ENCODE measurements at regions not wholly inside any gene's neighbourhood (a gene's known extent, or its start where the extent isn't known, plus 50 kb on each side); places are given as distances from the start of the nearest gene placed in this dataset.

DNA sequence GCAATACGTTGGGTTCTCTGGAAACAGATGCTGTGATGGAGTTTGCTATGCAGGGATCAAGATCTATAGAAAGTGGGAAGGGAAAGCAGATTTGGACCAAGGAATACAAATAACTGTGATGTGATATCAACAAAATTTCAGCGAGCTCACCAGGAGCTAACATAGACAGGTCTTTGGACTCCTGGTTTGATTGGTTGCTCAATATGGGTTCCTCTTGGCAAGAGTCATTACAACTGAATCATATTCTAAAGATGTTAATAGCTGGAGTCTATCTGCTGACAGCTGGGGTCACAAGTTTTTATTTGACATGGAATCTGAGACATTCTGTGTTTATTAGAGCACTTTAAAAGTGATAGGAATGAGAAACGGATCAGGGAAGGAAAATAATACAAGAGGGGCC is 637.6 kb upstream of the GNPDA2 start:
- TF ChIP-seq, protein P1, sequence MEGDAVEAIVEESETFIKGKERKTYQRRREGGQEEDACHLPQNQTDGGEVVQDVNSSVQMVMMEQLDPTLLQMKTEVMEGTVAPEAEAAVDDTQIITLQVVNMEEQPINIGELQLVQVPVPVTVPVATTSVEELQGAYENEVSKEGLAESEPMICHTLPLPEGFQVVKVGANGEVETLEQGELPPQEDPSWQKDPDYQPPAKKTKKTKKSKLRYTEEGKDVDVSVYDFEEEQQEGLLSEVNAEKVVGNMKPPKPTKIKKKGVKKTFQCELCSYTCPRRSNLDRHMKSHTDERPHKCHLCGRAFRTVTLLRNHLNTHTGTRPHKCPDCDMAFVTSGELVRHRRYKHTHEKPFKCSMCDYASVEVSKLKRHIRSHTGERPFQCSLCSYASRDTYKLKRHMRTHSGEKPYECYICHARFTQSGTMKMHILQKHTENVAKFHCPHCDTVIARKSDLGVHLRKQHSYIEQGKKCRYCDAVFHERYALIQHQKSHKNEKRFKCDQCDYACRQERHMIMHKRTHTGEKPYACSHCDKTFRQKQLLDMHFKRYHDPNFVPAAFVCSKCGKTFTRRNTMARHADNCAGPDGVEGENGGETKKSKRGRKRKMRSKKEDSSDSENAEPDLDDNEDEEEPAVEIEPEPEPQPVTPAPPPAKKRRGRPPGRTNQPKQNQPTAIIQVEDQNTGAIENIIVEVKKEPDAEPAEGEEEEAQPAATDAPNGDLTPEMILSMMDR (IDR thresholded peaks at IDR 0.05) = no peak
- no peak for TF ChIP-seq POLR2A (IDR thresholded peaks at IDR 0.05)

Measured in Peyer's patch (tissue), 4 donors.